ENCODE measurements at regions not wholly inside any gene's neighbourhood (a gene's known extent, or its start where the extent isn't known, plus 50 kb on each side); places are given as distances from the start of the nearest gene placed in this dataset.

GRCh38 chr18:61133783-61134182 lies 199.4 kb upstream of the CDH20 start:
- no peak overlapping the region for H3K27ac ChIP-seq (ENCODE audit: insufficient read length, low read depth, low read length)
- no peak overlapping the region for H2BK5ac ChIP-seq (ENCODE audit: insufficient read length, low read length)
- H3K79me1 ChIP-seq (ENCODE audit: insufficient read depth, low read depth, low read length, poor library complexity, severe bottlenecking): no peaks in the 10 kb centered on the region
- no peak overlapping the region for H2BK15ac ChIP-seq (ENCODE audit: low read depth, low read length)
- H4K91ac ChIP-seq (ENCODE audit: insufficient read length, low read depth, low read length): no peak overlapping the region
- H3K14ac ChIP-seq (ENCODE audit: insufficient read depth, low read length): no peak overlapping the region
- H4K5ac ChIP-seq (ENCODE audit: insufficient read length, low read depth, low read length): no peak overlapping the region
- no peak overlapping the region for H3K9ac ChIP-seq (ENCODE audit: extremely low read depth, insufficient read length, low read length)
- no peak for TF ChIP-seq CTCF (conservative IDR thresholded peaks at IDR 0.05)
- H3K27me3 ChIP-seq (ENCODE audit: insufficient read depth, low read length): no peaks in the 10 kb centered on the region
- H3K79me2 ChIP-seq (ENCODE audit: insufficient read depth, low read length): no peaks in the 10 kb centered on the region
- H4K8ac ChIP-seq (replicated peaks; ENCODE audit: insufficient read length, low read depth, low read length): no peak overlapping the region
- H3K23ac ChIP-seq (ENCODE audit: insufficient read length, low read depth, low read length): no peak overlapping the region
- no peaks in the 10 kb centered on the region for H3K4me1 ChIP-seq (ENCODE audit: insufficient read depth, low read length)
- no peak overlapping the region for H2BK12ac ChIP-seq (ENCODE audit: insufficient read length, low read depth, low read length)
- no peak overlapping the region for H3K56ac ChIP-seq (ENCODE audit: insufficient read length, low read depth, low read length)
- no peak overlapping the region for H2BK20ac ChIP-seq (ENCODE audit: low read depth, low read length, poor library complexity, severe bottlenecking)
- H3K4me2 ChIP-seq (ENCODE audit: insufficient read depth, insufficient read length, low read length): no peak overlapping the region
- no CpG with 5 or more reads among the region's 2 CpGs for WGBS (ENCODE audit: extremely low coverage, insufficient read length, low lambda C conversion rate)
- no peak overlapping the region for H3K4ac ChIP-seq (ENCODE audit: low read depth, low read length)
- H2AK5ac ChIP-seq (ENCODE audit: insufficient read length, low read length): no peak overlapping the region
- Mint-ChIP-seq H3K9me3 (no peaks in the 10 kb centered on the region; a peak in 1 of 5 replicates), H3K27me3 (ENCODE audit: low read depth) (no peaks in the 10 kb centered on the region), H3K27ac (no peak overlapping the region), H3K4me3 (no peak overlapping the region), H3K36me3 (ENCODE audit: insufficient read depth in 1 of 3, low read depth in 3 of 3) (no peaks in the 10 kb centered on the region), H3K4me1 (peaks cover 5 to 7% of the 10 kb centered on the region in 2 experiments; a peak in 3 of 4 replicates)
- H3K9me3 ChIP-seq (ENCODE audit: control insufficient read depth, low read depth, low read length): no peaks in the 10 kb centered on the region
- no peak overlapping the region for H2BK120ac ChIP-seq (ENCODE audit: low read depth, low read length, poor library complexity, severe bottlenecking)
- H3K23me2 ChIP-seq (ENCODE audit: insufficient read length, low read depth, low read length, poor library complexity, severe bottlenecking): no peaks in the 10 kb centered on the region
- H3K18ac ChIP-seq (ENCODE audit: insufficient read length, low read depth, low read length): no peak overlapping the region
- DNase-seq: no peak
- no peaks in the 10 kb centered on the region for H4K20me1 ChIP-seq (ENCODE audit: control insufficient read depth, insufficient read depth, insufficient read length)
- no peak overlapping the region for H2AFZ ChIP-seq (ENCODE audit: low read length)
- H3T11ph ChIP-seq (ENCODE audit: low read length): no peak overlapping the region
